ENCODE measurements at regions not wholly inside any gene's neighbourhood (a gene's known extent, or its start where the extent isn't known, plus 50 kb on each side); places are given as distances from the start of the nearest gene placed in this dataset.

DNA sequence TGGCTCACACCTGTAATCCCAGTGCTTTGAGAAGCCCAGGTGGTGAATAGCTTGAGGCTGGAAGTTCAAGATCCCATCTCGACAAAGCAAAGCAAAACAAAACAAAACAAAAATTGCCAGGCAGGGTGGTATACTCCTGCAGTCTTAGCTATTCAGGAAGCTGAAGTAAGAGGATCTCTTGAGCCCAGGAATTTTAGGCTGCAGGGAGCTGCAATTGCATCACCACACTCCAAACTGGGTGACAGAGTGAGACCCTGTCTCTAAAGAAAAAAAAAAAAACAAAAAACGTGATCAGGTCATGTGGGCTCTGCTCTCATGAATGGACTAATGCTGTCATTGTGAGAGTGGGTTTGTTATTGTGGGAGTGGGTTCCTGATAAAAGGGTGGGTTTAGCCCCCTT, 409.1 kb downstream of the NPIPA7 start:
- TF ChIP-seq, protein P1, sequence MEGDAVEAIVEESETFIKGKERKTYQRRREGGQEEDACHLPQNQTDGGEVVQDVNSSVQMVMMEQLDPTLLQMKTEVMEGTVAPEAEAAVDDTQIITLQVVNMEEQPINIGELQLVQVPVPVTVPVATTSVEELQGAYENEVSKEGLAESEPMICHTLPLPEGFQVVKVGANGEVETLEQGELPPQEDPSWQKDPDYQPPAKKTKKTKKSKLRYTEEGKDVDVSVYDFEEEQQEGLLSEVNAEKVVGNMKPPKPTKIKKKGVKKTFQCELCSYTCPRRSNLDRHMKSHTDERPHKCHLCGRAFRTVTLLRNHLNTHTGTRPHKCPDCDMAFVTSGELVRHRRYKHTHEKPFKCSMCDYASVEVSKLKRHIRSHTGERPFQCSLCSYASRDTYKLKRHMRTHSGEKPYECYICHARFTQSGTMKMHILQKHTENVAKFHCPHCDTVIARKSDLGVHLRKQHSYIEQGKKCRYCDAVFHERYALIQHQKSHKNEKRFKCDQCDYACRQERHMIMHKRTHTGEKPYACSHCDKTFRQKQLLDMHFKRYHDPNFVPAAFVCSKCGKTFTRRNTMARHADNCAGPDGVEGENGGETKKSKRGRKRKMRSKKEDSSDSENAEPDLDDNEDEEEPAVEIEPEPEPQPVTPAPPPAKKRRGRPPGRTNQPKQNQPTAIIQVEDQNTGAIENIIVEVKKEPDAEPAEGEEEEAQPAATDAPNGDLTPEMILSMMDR (conservative IDR thresholded peaks at IDR 0.05; ENCODE audit: low read depth, low read length), result no peak
- TF ChIP-seq RAD21 (IDR thresholded peaks at IDR 0.05; ENCODE audit: low read length), result no peak
- no peak for TF ChIP-seq MAFK (IDR thresholded peaks at IDR 0.05; ENCODE audit: low read depth, low read length)
- TF ChIP-seq RCOR1 (IDR thresholded peaks at IDR 0.05; ENCODE audit: insufficient replicate concordance, low read length), result no peak
- TF ChIP-seq SMC3 (IDR thresholded peaks at IDR 0.05; ENCODE audit: low read depth, low read length), result no peak
- TF ChIP-seq POLR2A (IDR thresholded peaks at IDR 0.05; ENCODE audit: low read depth, low read length), result no peak
- TF ChIP-seq, protein P2, sequence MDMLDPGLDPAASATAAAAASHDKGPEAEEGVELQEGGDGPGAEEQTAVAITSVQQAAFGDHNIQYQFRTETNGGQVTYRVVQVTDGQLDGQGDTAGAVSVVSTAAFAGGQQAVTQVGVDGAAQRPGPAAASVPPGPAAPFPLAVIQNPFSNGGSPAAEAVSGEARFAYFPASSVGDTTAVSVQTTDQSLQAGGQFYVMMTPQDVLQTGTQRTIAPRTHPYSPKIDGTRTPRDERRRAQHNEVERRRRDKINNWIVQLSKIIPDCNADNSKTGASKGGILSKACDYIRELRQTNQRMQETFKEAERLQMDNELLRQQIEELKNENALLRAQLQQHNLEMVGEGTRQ (IDR thresholded peaks at IDR 0.05; ENCODE audit: low read depth, low read length), result no peak
- TF ChIP-seq CEBPB (IDR thresholded peaks at IDR 0.05; ENCODE audit: low read depth, low read length), result no peak
- TF ChIP-seq CHD1 (IDR thresholded peaks at IDR 0.05; ENCODE audit: low read depth, low read length), result no peak
- no peak for TF ChIP-seq BHLHE40 (IDR thresholded peaks at IDR 0.05; ENCODE audit: low read depth, low read length)
- TF ChIP-seq FOS (IDR thresholded peaks at IDR 0.05; ENCODE audit: low read depth, low read length), result no peak
